Renal pelvis (tissue), 1 donor: ENCODE measurements at regions not wholly inside any gene's neighbourhood (a gene's known extent, or its start where the extent isn't known, plus 50 kb on each side); places are given as distances from the start of the nearest gene placed in this dataset.

Source experiments
- DNase-seq: peaks from one replicate; pipeline ENCODE4 v3.0.0-alpha.2; 2013

DNA sequence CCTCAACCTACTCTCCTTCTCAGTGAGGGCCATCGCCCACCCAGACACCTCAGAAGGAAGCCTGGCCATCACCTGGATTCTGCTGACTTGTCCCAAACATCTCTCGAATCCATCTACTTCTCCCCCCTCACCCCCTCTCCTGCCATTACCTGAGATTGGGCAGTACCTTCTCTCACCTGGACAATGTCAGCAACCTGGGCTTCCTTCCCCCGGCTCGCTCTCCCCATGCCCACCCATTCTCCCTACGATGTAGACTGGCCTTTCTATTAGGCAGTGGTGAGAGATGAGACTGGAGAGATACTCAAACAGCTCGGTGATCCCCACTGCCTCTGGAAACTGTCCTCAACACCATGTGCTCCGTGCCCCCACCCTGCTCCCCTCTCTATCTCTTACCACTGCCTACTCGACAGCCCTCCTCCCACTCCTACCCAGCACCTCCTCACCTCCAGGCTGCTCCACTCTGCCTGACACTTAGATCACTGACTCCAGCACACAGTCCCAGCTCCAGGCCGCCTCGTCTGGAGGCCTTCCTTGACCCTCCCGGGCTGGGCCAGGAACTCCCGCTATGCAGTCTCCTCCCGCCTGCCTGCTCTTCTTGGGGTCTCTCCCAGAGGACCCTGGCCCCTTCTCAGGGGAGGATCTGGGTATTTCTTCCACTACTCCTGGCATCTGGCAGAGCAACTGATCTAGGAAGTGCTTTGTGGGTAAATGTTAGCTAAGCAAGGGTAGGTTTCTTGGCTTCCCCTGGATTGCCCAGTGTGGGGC, 235.8 kb upstream of the NLRP1 start:
- DNase-seq, result no peak

DNA sequence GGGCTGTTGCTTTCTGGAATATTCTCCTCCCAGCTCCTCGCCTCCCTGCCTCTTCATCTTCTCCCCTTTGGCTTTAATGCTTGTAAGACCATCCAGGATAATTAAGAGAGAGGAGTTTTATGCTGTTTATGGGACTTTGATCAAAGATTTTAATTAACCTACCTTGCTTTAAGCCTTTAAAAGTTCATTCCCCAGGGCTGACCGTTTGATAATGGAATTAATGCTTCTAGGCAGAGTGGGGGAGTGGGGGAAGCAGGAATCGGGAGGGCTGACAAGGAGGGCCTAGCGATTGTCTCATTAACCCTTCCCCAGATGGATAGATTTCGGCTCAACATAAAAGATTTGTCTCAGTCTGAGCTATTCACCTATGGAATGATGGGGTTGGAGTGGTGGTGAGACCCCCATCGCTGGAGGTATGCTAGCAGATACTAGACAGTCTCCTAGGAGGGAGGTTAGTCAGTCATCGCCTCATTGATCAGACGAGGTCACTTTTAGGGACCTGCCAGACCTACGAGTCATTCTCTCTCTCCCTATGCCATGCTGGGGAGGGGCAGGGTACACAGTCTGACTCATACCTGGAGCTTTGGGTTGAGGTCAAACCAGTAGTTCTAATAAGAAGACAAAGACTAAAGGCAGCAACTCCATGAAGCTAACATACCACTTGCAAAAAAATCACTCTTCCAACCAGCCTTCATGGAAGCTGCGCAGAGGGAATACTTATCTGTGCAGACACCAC, 236.6 kb upstream of the NLRP1 start:
- no peak for DNase-seq

DNA sequence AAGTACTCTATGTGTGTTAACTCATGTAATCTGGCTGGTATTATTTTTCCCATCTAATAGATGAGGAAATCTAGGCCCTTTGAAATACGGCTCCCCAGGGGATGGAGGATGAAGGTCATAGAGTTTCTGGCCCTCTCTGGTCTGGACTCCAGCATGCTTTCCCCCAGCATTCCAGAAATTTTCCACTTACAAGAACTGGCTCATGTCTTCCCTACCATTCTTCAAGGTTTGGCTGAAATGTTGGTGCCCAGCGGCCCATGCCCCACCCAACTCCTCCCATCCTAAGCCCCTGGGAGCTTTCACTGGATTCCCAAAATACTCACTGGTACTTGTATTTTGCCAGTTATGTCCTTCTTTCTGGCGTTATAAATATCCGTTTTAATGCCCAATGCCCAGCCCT, 237.5 kb upstream of the NLRP1 start:
- DNase-seq, result no peak

DNA sequence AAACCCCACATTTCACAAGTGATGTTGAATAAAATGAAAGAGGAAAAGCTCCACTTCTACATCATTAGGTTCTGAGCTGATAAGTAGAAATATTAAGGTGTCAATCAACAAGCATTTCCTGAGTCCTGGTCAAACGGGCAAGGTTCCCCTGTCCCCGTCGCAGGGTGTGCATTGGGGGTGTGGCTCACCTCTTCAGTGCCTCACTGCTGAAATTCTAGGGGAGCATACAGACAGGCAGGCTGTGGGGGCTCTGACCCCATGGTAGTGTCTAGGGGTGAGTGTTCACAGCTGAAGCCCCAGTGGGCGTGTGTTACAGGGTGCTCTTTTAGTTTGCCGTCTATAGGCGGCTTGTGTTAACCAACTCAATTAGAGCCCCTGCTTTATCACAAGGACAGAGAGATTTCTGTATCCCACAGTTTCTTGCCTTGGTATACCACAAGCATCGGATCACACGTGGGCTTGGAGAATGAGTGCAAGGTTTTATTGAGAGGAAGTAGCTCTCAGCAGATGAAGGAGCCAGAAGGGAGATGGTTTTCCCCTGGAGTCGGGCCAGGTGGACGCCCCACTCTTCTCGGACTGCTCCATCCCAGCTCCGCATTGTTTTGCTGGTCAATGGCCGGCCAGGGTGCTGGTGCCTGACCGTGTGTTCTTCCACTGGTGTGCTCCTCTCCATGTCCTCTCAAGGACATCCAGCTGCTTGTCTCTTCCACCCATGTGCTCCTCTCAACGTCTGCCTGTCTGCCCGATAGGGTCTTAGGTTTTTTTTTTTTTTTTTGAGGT, 238.2 kb upstream of the NLRP1 start:
- no peak for DNase-seq

DNA sequence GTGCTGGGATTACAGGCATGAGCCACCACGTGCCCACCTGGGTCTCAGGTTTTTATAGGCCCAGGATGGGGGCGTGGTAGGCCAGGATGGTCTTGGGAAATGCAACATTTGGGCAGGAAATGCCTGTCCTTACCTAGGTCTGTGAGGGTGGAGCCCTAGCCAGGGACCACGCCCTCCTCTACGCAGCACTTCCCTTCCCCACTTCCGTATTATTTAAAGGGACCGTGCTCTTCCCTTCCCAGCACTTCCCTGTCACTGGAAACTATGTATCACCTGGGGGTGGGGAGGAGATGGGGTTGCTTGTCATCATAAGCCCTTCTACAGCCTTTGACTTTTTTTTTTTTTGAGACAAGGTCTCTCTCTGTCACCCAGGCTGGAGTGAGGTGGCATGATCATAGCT, 238.9 kb upstream of the NLRP1 start:
- DNase-seq, result no peak

DNA sequence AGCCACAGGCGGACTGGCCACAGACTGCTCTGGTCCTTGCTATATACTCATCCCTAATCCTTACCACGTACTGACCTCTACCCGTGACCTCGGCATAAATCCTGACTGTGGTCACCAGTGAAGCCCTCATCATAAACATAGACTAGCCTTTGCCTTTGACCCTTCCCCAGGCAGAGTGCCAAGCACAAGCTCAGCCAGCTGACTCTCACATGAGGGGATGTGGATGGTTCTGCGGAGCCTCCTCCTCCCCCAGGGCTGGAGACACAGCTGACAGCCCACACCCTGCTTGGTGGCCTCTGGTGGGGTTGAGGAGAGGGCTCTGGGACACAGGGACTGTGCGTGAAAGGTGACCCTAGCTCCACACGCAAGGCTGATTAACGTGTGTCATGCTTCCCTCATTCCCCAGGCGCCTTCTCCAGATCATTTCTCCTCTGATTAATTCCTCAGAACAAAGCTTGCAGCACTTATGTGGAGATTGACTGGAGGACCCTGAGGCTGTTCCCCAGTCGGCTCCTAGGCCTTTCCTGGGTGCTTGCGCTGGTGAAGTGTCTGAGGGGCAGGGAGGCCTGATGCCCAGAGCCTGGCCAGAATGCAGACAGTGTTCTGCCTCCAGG, 241.5 kb upstream of the NLRP1 start:
- peak; percentile 57 for DNase-seq

DNA sequence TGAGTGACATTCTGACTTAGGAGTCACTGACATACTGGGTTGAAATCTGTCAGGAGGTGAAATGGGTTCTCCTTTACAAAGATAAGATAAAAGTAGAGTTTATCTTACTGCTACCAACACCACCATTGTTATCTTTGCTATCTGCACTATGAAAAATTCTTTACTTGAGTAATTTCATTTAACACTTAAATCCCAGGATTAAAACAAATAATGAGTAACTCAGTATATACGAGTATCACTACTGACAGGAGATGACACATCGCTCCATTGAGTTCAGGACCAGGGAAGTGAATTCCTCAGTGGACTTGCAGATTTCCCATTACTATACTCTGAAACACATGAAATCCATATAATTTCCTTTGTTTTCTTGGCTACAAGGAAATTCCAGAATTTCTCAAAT, 242.1 kb upstream of the NLRP1 start:
- DNase-seq, result no peak

DNA sequence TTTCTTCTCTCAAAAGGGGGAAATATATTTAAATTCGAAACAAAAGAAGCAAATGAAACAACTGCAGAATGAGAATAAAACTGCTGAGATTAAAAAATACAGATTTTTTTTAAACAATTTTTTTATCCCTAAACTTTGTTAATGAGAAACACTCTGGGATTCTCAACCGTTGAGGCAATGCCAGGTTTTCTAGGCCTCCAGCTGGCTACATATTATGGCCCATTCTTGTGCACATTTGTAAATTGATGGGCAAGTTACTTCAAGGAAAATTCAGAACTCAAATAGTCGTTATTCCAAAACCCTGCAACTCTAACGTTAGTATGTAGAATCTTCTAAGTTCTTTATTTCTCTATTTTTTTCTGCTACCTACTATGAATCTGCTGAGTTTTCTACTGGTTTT, 239.3 kb upstream of the WSCD1 start:
- no peak for DNase-seq

DNA sequence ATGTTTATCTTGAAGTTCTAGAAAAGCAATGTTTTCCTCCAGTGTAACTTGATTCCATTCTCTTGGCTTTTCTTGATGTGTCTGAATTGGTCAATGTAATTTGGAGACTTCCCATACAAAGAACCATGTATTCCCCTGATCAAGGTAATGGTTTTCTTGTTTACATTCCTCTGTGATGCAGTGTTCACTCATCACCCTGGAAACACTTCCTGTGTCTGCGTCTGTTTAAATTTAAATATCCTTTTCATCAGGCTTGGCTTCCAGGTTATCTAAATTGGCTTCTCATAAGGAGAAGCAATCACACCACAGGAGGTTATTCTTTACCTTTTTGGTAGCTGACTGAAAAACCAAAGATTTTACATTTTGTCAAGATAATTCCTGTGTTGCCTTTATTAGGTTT, 237.3 kb upstream of the WSCD1 start:
- no peak for DNase-seq

DNA sequence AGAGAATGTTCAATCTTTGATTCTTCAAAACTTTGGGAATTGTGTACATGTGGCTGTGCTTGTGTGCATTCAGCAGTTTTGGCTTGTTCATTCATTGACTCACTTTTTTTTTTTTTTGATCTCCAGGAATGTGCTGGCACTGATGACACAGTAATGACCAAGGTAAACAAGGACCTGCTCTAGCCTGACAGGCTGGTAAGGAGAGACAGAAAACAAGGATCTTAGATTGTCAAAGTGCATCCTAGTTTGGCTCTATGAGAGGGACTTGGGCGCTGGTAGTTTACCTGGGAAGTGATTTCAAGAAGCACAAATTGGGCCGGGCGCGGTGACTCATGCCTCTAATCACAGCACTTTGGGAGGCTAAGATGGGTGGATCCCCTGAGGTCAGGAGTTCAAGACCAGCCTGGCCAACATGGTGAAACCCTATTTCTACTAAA, 233.1 kb upstream of the WSCD1 start:
- no peak for DNase-seq

DNA sequence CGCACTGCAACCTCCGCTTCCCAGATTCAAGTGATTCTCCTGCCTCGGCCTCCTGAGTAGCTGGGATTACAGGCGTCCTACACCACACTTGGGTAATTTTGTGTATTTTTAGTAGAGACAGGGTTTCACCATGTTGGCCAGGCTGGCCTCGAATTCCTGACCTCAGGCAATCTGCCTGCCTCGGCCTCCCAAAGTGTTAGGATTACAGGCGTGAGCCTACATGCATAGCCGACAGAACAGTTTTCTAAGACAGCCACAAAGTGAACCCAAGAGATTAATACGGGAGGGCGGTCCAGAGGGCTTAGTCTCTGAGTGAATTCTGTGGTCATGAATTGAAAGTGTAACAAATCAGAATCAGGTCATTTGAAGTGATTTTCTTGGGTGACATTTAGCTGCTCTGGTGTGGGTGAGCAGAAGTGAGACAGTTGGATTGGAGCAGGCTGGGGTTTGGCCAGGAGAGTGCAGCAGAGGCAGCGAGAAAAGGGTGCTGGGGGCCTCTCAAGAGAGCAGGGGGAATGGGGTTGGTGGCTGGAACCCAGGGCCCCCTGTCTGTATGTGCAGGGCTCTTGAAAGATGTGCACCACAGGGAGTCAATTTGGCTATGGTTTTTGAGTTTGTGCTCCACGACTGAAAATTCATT, 231.4 kb upstream of the WSCD1 start:
- DNase-seq, result no peak

DNA sequence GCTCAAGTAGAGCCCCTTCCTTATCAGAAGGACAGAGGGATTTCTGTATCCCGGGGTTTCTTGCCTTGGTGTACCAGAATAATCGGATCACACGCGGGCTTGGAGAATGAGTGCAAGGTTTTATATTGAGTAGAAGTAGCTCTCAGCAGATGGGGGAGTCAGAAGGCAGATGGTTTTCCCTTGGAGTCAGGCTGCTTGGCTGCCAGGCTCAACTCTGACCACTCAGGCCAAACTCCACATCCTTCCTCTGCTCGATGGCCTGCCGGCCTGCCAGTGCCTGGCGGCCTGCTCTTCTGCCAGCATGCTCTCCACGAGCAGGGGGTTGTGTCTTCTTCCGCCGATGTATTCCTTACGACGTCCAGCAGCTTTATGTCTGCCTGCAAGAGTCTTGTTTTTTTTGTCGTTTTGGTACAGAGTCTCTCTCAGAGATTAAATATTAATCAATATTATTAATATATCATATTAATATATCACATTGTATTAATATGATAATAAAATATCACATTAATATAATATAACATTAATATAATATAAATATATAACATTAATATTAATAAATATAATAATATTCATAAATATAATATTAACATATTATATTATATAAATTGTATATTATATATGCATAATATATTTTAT, 229.2 kb upstream of the WSCD1 start:
- DNase-seq, result no peak

DNA sequence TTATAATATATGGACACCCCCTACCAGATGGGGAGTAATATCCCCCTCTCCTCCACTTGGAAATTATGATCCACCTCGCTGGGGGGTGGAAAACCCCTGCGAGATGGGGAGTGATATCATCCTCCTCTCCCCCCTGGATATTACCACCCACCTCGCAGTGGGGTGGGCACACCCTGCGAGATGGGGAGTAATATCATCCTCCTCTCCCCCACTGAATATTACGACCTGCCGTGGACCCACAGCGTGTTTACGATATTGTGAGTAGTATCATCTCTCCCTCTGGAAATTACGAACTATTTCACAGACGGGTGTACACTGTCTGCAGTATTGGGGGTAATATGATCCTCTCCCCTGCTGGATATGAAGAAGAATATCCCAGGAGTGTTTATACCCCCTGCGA, 228.3 kb upstream of the WSCD1 start:
- DNase-seq, result no peak

DNA sequence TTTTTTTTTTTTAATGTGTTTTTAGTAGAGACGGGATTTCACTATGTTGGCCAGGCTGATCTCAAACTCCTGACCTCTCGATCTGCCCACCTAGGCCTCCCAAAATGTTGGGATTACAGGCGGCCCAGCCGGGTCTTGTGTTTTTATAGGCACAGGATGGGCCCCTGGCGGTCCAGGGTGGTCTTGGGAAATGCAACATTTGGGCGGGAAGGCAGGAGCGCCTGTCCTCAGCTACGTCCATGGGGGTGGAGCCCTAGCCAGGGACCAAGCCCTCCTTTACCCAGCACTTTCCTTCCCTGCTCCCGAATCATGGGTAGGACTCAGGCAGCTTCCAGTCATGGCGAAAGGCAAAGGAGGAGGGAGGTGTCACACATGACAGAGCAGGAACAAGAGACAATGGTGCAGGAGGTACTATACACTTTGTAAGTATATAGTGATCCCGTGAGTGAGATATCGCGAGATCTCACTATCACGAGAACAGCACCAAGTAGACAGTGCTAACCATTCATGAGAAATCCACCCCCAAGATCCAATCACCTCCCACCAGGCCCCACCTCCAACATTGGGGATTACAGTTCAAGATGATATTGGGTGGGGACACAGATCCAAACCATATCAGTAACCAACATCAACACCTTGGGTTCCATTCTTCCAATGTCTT, 226.7 kb upstream of the WSCD1 start:
- DNase-seq, result no peak

DNA sequence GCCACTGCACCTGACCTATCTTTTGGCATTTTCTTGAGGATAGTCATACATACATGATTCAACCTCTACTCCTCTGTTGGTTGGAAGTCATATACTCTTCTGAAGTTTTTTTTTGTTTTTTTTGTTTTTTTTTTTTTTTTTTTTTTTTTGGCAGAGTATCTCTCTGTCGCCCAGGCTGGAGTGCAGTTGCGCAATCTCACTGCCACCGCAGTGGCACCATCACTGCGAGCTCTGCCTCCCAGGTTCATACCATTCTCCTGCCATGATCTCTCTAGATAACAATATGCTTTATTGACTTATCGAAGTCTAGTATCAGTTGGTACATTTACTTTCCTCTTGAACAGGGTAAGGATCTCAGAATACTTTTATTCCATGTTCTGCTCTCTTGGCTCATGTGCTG, 224.2 kb upstream of the WSCD1 start:
- no peak for DNase-seq

DNA sequence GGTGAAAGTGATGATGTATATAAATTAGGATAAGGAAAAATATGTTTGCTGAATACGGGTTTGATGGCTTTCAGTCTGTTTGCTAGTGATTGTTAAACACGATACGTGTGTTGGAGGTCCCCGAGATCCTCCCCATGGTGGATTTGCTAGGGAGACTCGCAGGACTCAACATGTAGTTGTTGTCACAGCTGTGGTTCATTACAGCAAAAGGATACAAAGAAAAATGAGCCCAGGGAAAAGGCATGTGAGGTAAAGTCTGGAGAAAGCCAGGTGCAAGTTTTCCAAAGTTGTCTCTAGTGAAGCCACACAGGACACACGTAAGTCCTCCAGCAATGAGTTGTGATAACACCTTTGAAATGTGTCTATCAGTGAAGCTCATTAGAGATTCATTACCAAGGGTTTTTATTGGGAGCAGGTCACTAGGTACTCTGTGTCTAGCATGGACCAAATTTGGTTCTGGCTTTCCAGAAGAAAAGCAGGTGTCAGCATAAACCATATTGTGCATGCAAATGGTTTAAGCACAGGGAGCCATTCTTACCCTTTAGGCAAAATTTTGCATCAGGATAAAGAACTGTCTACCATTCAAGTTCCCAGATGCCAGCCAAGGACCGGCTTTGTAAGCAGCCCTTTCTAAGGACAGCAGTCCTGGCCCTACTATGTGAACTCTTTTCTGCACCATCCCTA, 215.2 kb upstream of the WSCD1 start:
- DNase-seq, result no peak

DNA sequence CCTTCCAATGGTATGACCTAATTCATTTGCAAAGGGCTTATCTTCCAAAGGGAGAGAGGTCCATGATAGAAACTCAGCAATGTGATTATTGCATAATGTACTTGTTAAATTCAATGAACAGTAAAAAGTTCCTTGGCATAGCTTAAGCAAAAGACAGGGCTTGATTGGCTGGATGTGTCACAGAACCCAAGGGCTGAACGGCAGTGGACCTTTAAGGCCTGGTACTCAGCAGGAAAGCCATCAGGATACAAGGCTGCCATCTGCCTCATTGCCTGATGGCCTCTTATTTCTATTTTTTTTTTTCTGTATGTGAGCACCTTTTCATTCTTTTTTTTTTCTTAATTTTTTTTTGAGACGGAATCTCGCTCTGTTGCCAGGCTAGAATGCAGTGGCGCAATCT, 208.9 kb upstream of the WSCD1 start:
- DNase-seq, result no peak

DNA sequence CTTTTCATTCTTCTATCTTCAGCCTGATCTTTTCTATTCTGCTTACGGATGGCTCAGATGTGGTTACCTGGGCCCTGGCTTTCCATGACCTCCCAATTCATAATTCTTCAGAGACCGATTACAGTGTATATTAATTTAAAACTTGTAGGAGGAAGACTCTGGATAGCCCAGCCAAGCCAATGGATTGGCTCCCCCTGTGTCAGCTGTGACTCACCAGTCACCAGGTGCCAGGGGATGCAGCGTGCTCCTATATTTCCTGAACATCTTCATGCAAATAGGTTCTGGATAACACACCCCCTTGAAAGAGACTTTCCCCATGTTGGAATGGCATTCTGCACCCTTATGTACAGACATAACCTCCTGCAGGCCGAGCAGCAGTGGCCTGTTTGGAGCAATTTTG, 208.3 kb upstream of the WSCD1 start:
- DNase-seq, result no peak

DNA sequence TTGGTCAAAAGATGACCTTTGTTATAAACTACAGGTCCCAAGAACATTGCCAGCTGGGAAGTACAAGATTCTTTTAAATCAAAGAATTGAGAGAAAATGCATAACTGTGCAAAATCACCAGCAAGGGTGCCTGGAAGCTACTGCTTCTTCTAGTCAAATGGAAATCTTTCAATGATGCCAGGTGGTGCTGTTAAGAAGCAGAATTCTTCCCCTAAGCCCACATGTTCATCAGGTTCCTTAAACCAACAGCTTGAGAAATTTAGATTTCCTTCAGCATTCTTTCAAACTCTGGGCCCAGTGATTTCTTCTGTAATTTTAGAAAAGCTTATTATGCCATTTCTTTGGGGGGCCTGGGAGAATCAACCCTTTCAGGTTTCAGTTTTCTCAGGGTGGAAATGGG, 207.8 kb upstream of the WSCD1 start:
- no peak for DNase-seq
